ENCODE measurements at regions not wholly inside any gene's neighbourhood (a gene's known extent, or its start where the extent isn't known, plus 50 kb on each side); places are given as distances from the start of the nearest gene placed in this dataset.

DNA sequence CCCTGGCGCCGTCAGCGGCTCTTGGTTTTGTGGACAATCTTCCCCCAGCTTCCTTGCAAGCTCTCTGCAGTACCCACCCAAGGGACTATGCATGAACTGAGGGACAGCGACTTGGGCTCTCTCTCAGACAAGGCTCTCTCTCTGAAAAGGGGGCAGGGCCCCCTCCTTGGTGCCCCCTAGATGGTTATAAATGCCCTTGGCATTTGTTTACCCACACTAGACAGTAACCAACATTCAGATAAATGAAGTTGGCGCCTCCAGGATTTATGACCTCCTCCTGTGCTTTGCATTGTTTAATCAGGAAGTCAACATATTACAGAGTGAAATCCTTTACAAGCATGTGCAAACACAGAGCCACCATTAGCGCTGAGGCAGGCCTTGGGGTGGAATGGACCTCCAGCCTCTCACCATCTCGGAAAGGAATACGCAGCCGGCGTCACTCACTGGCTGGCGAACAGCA lies 547.4 kb upstream of the ID2 start:
- Histone ChIP-seq H3K27me3 (no peaks in the 10 kb centered on the region), H3K4me1 (ENCODE audit: control insufficient read depth in 1 of 2, insufficient read depth in 1 of 2, low read depth in 1 of 2, low read length in 1 of 2) (peaks cover 12 to 19% of the 10 kb centered on the region in 2 experiments), H3K27ac (no peak overlapping the region), H3K4me3 (ENCODE audit: low read depth in 1 of 2, low read length in 1 of 2) (no peak overlapping the region), H3K36me3 (no peaks in the 10 kb centered on the region), H3K9me3 (no peaks in the 10 kb centered on the region)
- TF ChIP-seq, protein P1, sequence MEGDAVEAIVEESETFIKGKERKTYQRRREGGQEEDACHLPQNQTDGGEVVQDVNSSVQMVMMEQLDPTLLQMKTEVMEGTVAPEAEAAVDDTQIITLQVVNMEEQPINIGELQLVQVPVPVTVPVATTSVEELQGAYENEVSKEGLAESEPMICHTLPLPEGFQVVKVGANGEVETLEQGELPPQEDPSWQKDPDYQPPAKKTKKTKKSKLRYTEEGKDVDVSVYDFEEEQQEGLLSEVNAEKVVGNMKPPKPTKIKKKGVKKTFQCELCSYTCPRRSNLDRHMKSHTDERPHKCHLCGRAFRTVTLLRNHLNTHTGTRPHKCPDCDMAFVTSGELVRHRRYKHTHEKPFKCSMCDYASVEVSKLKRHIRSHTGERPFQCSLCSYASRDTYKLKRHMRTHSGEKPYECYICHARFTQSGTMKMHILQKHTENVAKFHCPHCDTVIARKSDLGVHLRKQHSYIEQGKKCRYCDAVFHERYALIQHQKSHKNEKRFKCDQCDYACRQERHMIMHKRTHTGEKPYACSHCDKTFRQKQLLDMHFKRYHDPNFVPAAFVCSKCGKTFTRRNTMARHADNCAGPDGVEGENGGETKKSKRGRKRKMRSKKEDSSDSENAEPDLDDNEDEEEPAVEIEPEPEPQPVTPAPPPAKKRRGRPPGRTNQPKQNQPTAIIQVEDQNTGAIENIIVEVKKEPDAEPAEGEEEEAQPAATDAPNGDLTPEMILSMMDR (IDR thresholded peaks at IDR 0.05): no peak

DNA sequence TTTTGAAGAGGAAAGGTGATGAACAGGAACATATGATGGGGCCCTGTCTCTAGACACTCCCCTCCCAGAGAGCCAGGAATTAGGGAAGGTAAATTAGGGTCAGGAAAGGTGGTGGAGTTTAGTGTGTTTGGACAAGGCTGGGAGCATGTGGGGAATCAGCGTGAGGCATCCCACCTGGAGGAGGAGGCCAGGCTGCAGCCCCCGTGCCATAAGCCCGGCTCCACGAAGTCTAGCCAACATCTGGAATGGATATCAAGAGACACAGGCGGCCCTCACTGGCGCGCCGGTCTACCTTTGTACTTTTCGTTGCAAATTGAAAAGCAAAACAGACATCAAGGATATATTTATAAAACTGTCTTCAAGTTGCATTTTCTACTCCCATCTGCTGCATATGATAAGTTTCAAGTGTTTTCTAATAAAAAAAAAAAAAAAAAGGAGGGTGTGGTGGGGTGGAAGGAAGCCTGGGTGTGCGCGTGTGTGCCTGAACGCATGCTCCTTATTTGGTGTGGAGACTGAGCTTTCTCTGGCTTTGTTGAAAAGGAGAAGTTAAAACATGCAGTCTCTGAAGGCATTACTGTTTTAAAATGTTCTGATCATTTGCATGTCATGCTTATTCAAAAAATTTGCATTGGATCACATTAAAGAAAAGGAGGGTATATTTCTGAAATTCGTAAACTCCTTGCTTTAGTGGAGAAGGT lies 546.7 kb upstream of the ID2 start:
- Histone ChIP-seq H3K27ac (no peak overlapping the region), H3K4me1 (ENCODE audit: control insufficient read depth in 1 of 2, insufficient read depth in 1 of 2, low read depth in 1 of 2, low read length in 1 of 2) (peaks cover 18 to 25% of the 10 kb centered on the region in 2 experiments), H3K36me3 (no peaks in the 10 kb centered on the region), H3K9me3 (no peaks in the 10 kb centered on the region), H3K4me3 (ENCODE audit: low read depth in 1 of 2, low read length in 1 of 2) (no peak overlapping the region), H3K27me3 (no peaks in the 10 kb centered on the region)
- TF ChIP-seq, protein P1 (IDR thresholded peaks at IDR 0.05): no peak

DNA sequence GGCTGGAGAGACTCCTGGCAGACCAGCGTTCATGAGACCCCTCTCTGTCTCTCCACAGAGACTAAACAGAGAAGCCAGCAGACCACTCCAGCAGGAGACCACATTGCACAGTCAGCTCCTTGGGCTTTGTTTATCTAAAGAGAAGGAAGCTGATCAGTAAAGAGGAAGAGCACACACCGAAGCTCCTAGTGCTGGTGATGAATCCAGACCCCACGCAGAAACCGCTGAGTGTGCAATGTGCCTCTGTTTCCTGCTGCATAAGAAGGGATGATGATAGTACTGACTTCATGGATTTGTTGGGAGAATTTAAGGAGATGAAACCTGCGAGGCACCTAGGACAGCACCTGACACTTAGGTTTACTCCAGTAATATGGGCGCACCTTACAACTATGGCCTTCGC lies 544.1 kb upstream of the ID2 start:
- Histone ChIP-seq H3K27me3 (no peaks in the 10 kb centered on the region), H3K27ac (no peak overlapping the region), H3K4me3 (ENCODE audit: low read depth in 1 of 2, low read length in 1 of 2) (no peak overlapping the region), H3K4me1 (ENCODE audit: control insufficient read depth in 1 of 2, insufficient read depth in 1 of 2, low read depth in 1 of 2, low read length in 1 of 2) (peaks cover 29 to 37% of the 10 kb centered on the region in 2 experiments), H3K9me3 (no peaks in the 10 kb centered on the region), H3K36me3 (no peaks in the 10 kb centered on the region)
- TF ChIP-seq, protein P1 (IDR thresholded peaks at IDR 0.05): no peak

DNA sequence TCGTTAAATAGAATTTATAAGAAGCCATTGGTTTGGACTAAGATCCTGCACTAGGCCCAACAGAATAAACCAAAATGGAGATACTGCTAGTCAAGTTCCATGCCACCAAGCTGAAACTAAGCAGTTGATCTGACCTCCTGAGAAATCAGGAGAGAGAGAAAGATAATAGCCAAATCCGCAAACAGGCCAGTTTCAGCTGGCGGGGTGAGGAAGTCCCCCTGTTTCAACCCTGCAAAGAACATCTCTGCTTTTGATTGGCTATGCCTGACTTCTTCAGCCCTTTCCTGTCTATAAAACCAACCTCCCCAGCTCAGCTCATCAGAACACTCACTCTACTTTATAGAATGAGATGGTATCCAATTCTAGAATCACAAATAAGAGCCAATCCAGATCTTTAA lies 543.3 kb upstream of the ID2 start:
- TF ChIP-seq, protein P1 (IDR thresholded peaks at IDR 0.05): no peak
- Histone ChIP-seq H3K27ac (no peak overlapping the region), H3K4me3 (ENCODE audit: low read depth in 1 of 2, low read length in 1 of 2) (no peak overlapping the region), H3K9me3 (no peaks in the 10 kb centered on the region), H3K27me3 (no peaks in the 10 kb centered on the region), H3K36me3 (no peaks in the 10 kb centered on the region), H3K4me1 (ENCODE audit: control insufficient read depth in 1 of 2, insufficient read depth in 1 of 2, low read depth in 1 of 2, low read length in 1 of 2) (peaks cover 36 to 44% of the 10 kb centered on the region in 2 experiments)

DNA sequence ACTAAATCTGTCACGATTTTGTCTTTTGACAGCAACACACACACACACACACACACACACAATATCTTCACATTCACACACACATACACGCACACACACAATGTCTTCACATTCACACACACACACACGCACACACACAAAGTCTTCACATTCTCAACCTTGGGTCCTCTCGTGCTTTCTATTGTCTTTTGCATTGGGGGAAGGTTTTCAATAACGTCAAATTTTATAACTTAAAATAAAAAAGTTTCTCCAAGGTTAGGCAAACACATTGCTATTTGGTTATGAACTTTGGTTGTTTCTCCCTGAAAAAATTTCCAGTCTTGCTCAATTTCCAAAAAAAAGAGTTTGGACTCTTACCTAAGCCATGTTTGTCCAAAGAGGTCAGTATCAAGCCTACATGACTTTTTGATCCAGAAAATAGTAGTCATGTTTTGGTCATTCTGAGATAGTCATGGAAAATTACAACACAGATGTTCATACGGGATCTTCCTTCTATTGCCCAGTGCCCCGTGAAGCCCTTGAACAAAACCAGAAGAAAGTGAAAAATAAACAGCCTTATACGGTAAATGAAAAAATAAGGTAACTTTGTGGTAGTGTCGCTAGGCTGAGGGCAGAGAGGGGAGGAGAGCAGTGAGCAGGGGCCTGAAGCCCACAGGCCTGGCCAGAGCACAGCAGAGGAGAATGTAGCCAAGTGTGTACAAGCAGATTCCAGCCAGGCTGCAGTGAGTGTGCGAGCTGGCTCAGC lies 542.8 kb upstream of the ID2 start:
- Histone ChIP-seq H3K4me3 (ENCODE audit: low read depth in 1 of 2, low read length in 1 of 2) (no peak overlapping the region), H3K9me3 (no peaks in the 10 kb centered on the region), H3K36me3 (no peaks in the 10 kb centered on the region), H3K27me3 (no peaks in the 10 kb centered on the region), H3K4me1 (ENCODE audit: control insufficient read depth in 1 of 2, insufficient read depth in 1 of 2, low read depth in 1 of 2, low read length in 1 of 2) (peaks cover 42 to 50% of the 10 kb centered on the region in 2 experiments), H3K27ac (no peak overlapping the region)
- TF ChIP-seq, protein P1 (IDR thresholded peaks at IDR 0.05): no peak
